Keratinocyte (primary cell): ENCODE measurements at regions not wholly inside any gene's neighbourhood (a gene's known extent, or its start where the extent isn't known, plus 50 kb on each side); places are given as distances from the start of the nearest gene placed in this dataset.

ENCODE experiments used
- DNase-seq: peaks from one replicate; pipeline ENCODE4 v3.0.0-alpha.2; 2011; ENCODE audit warnings: low read depth, missing footprints, low spot score
- FAIRE-seq: peaks from 2 replicates; lab custom pipeline; 2011; peaks lifted over from hg19 to GRCh38; lab: Jason Lieb, UNC
- H2AFZ ChIP-seq: 2 replicates; pipeline ENCODE4 v1.6.0; 2012; ENCODE audit warnings: low read length, control low read depth, inconsistent platforms; ENCODE audit not compliant: control insufficient read depth
- H3K27ac ChIP-seq: 2 replicates; pipeline ENCODE4 v1.5.1; 2011; ENCODE audit warnings: low read length; ENCODE audit not compliant: control insufficient read depth, insufficient read depth
- H3K27me3 ChIP-seq: 3 replicates; pipeline ENCODE4 v1.6.0; 2011; ENCODE audit warnings: low read length; ENCODE audit not compliant: control insufficient read depth, insufficient read depth; ENCODE audit errors: extremely low read depth
- H3K36me3 ChIP-seq, 2 experiments: 2 replicates in 1 of 2; 3 replicates in 1 of 2; pipeline ENCODE4 v1.5.1; 2011; ENCODE audit warnings: low read length in 2 of 2, mild to moderate bottlenecking in 1 of 2; ENCODE audit not compliant: control insufficient read depth in 2 of 2, insufficient read depth in 2 of 2; ENCODE audit errors: extremely low read depth in 1 of 2
- H3K4me1 ChIP-seq: 3 replicates; pipeline ENCODE4 v1.5.1; 2011; ENCODE audit warnings: low read length; ENCODE audit not compliant: control insufficient read depth, insufficient read depth; ENCODE audit errors: extremely low read depth
- H3K4me2 ChIP-seq: 3 replicates; pipeline ENCODE4 v1.6.0; 2011; ENCODE audit warnings: low read depth, low read length; ENCODE audit not compliant: control insufficient read depth, insufficient read depth; ENCODE audit errors: extremely low read depth
- H3K4me3 ChIP-seq, 3 experiments: fragments of 200-600 bp in 1 of 3; sonication (generic) in 1 of 3; 2 replicates in 2 of 3; 3 replicates in 1 of 3; pipeline ENCODE4 v1.5.1; 2011 to 2016; ENCODE audit warnings: low read length in 3 of 3, mild to moderate bottlenecking in 3 of 3, control low read depth in 2 of 3, inconsistent platforms in 1 of 3, low read depth in 1 of 3, mixed read lengths in 1 of 3, mixed run types in 1 of 3, moderate library complexity in 1 of 3; ENCODE audit not compliant: control insufficient read depth in 2 of 3, insufficient read depth in 2 of 3; ENCODE audit errors: extremely low read depth in 1 of 3
- H3K79me2 ChIP-seq: 2 replicates; pipeline ENCODE4 v1.6.0; 2012; ENCODE audit warnings: low read length; ENCODE audit not compliant: control insufficient read depth, insufficient read depth
- H3K9ac ChIP-seq: 3 replicates; pipeline ENCODE4 v1.6.0; 2011; ENCODE audit warnings: low read length; ENCODE audit not compliant: control insufficient read depth, insufficient read depth; ENCODE audit errors: extremely low read depth
- H3K9me1 ChIP-seq: 3 replicates; pipeline ENCODE4 v1.6.0; 2011; ENCODE audit warnings: low read length; ENCODE audit not compliant: control insufficient read depth, insufficient read depth; ENCODE audit errors: extremely low read depth
- H3K9me3 ChIP-seq: 2 replicates; pipeline ENCODE4 v1.5.1; 2012; ENCODE audit warnings: low read depth, low read length; ENCODE audit not compliant: control insufficient read depth
- H4K20me1 ChIP-seq: 3 replicates; pipeline ENCODE4 v1.6.0; 2011; ENCODE audit warnings: low read length; ENCODE audit not compliant: control insufficient read depth, insufficient read depth; ENCODE audit errors: extremely low read depth
- EZH2 ChIP-seq: IDR thresholded peaks from one replicate; pipeline ENCODE4 v1.6.1; 2012; ENCODE audit warnings: inconsistent platforms, mild to moderate bottlenecking, low read length, moderate library complexity
- dilution Hi-C: fragments of 300-500 bp; cut with MboI; formaldehyde crosslinking; loops from one replicate; pipeline ENCODE4 v1.7.0; 2020; ENCODE audit warnings: low sequenced_read_pairs; ENCODE audit not compliant: extremely low pct_ligation_motif_present
- TF ChIP-seq, protein P1 (sequence below), 3 experiments: IDR thresholded peaks in 1 of 3; conservative IDR thresholded peaks in 1 of 3; optimal IDR thresholded peaks in 1 of 3; 2 replicates in 2 of 3; 3 replicates in 1 of 3; pipeline versions ENCODE3 to v1.5.1; 2011; ENCODE audit warnings: low read length in 3 of 3, mild to moderate bottlenecking in 3 of 3, moderate library complexity in 2 of 3, control low read depth in 1 of 3, inconsistent platforms in 1 of 3; ENCODE audit not compliant: insufficient read depth in 2 of 3; ENCODE audit errors: extremely low read depth in 1 of 3

DNA sequence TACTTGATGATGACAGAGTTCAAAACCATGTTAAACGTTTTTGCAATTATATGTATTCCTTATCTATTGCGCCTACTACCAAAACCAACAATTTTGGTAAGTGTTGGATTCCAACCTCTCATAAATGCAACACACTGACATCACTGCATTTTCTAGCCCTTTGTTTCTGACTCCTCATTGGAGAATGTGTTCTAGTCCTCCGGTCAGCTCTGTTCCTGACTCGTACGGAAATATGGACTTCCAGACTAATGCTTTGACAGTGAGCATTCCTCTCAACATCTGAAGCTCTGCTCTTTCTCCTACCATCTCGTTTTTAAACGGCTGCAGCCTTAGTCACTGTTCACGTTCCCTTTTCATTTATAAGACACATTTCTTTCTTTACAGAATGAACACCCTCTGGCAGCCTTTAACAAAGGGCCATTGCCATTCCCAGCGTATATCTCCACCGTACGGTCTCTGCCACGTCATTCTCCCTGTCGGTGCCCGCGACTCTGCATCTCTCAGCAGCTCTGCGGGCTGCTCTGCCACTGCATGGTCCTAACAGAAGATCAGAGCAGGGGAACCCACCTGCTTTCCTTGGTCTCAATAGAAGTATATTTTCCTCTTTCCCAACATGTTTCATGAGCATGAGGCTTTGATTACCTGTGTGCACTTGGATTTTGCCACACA lies 103.0 kb upstream of the SYNDIG1 start:
- FAIRE-seq = no peak
- no peak overlapping the region for H3K4me2 ChIP-seq
- no peak for TF ChIP-seq EZH2
- TF ChIP-seq, protein P1, sequence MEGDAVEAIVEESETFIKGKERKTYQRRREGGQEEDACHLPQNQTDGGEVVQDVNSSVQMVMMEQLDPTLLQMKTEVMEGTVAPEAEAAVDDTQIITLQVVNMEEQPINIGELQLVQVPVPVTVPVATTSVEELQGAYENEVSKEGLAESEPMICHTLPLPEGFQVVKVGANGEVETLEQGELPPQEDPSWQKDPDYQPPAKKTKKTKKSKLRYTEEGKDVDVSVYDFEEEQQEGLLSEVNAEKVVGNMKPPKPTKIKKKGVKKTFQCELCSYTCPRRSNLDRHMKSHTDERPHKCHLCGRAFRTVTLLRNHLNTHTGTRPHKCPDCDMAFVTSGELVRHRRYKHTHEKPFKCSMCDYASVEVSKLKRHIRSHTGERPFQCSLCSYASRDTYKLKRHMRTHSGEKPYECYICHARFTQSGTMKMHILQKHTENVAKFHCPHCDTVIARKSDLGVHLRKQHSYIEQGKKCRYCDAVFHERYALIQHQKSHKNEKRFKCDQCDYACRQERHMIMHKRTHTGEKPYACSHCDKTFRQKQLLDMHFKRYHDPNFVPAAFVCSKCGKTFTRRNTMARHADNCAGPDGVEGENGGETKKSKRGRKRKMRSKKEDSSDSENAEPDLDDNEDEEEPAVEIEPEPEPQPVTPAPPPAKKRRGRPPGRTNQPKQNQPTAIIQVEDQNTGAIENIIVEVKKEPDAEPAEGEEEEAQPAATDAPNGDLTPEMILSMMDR (optimal IDR thresholded peaks at IDR 0.05 in 1 of 3, IDR thresholded peaks at IDR 0.05 in 1 of 3, conservative IDR thresholded peaks at IDR 0.05 in 1 of 3; ENCODE audit: extremely low read depth in 1 of 3, insufficient read depth in 2 of 3, low read length in 3 of 3) = no peak
- no peaks in the 10 kb centered on the region for H3K4me1 ChIP-seq
- H3K36me3 ChIP-seq = no peaks in the 10 kb centered on the region
- no peaks in the 10 kb centered on the region for H3K27me3 ChIP-seq
- DNase-seq = no peak
- H3K9ac ChIP-seq = no peak overlapping the region
- H3K79me2 ChIP-seq = no peaks in the 10 kb centered on the region
- peaks cover 2% of the 10 kb centered on the region for H3K9me3 ChIP-seq
- dilution Hi-C loops = no loop called here
- H4K20me1 ChIP-seq = no peaks in the 10 kb centered on the region
- H3K27ac ChIP-seq = no peak overlapping the region
- no peak overlapping the region for H3K4me3 ChIP-seq
- H3K9me1 ChIP-seq = no peaks in the 10 kb centered on the region
- no peak overlapping the region for H2AFZ ChIP-seq

GRCh38 chr20:24365670-24366069 lies 103.8 kb upstream of the SYNDIG1 start:
- Histone ChIP-seq H3K4me1 (no peaks in the 10 kb centered on the region), H3K9ac (no peak overlapping the region), H3K9me3 (peaks cover 2% of the 10 kb centered on the region), H3K4me2 (no peak overlapping the region), H3K4me3 (no peak overlapping the region), H3K79me2 (no peaks in the 10 kb centered on the region), H4K20me1 (no peaks in the 10 kb centered on the region), H3K36me3 (no peaks in the 10 kb centered on the region), H3K27me3 (no peaks in the 10 kb centered on the region), H3K9me1 (no peaks in the 10 kb centered on the region), H2AFZ (no peak overlapping the region), H3K27ac (no peak overlapping the region)
- no peak for TF ChIP-seq EZH2
- TF ChIP-seq, protein P1 (optimal IDR thresholded peaks at IDR 0.05 in 1 of 3, IDR thresholded peaks at IDR 0.05 in 1 of 3, conservative IDR thresholded peaks at IDR 0.05 in 1 of 3; ENCODE audit: extremely low read depth in 1 of 3, insufficient read depth in 2 of 3, low read length in 3 of 3) = no peak
- no peak for DNase-seq
- no peak for FAIRE-seq
- dilution Hi-C loops = no loop called here
